ENCODE measurements at regions not wholly inside any gene's neighbourhood (a gene's known extent, or its start where the extent isn't known, plus 50 kb on each side); places are given as distances from the start of the nearest gene placed in this dataset.

DNA sequence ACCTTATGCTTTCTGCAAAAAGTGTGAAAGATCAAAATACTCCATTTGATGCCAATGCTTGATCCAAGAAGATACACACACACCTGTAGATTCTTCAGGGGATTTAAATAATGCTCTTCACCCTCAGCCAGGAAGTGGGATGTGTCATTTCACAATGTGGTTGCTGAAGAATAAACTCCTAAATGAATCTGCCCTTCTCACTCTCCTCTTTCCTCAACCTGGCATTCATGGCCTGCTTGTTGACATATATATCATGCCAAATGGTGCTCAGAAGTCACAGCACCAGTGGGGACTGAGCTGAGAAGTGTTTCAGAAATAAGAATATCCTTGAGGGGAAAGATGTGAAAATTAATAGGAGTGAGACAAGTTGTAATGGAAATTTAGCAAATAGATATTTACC lies 146.6 kb upstream of the ARHGEF26 start:
- H3K36me3 ChIP-seq (replicated peaks in 1 of 2; ENCODE audit: insufficient read depth in 1 of 2, low read depth in 2 of 2), result no peaks in the 10 kb centered on the region
- ATAC-seq (no peak), DNase-seq (no peak)
- no peaks in the 10 kb centered on the region for H3K9me3 ChIP-seq
- H3K27me3 ChIP-seq, result no peaks in the 10 kb centered on the region
- H3K27ac ChIP-seq, result no peak overlapping the region
- H3K4me3 ChIP-seq, result no peak overlapping the region
- H3K4me1 ChIP-seq, result no peaks in the 10 kb centered on the region
- intact Hi-C loops (cut with DNase I), result no loop called here
- TF ChIP-seq POLR2A (IDR thresholded peaks at IDR 0.05) (no peak), CTCF (IDR thresholded peaks at IDR 0.05) (no peak)

- no peak for ATAC-seq
- Histone ChIP-seq H3K4me3 (no peak overlapping the region), H3K4me1 (no peaks in the 10 kb centered on the region), H3K9me3 (no peaks in the 10 kb centered on the region), H3K27ac (no peak overlapping the region), H3K36me3 (replicated peaks in 1 of 2; ENCODE audit: insufficient read depth in 1 of 2, low read depth in 2 of 2) (no peaks in the 10 kb centered on the region), H3K27me3 (no peaks in the 10 kb centered on the region)
- 25 to 42% methylated on average over 2 of the region's 2 CpGs for WGBS, 2 donors
- TF ChIP-seq POLR2A (IDR thresholded peaks at IDR 0.05), result no peak
- TF ChIP-seq CTCF (IDR thresholded peaks at IDR 0.05), result no peak
- peak in 1 of 4 donors; percentile 12 for DNase-seq
- intact Hi-C loops (cut with DNase I), result no loop called here
These were observed 144.2 kb upstream of the ARHGEF26 start for GRCh38 chr3:153976891-153977554.

- intact Hi-C loops (cut with DNase I), result no loop called here
- Histone ChIP-seq H3K27me3 (no peaks in the 10 kb centered on the region), H3K4me1 (no peaks in the 10 kb centered on the region), H3K4me3 (no peak overlapping the region), H3K36me3 (replicated peaks in 1 of 2; ENCODE audit: insufficient read depth in 1 of 2, low read depth in 2 of 2) (no peaks in the 10 kb centered on the region), H3K9me3 (no peaks in the 10 kb centered on the region), H3K27ac (no peak overlapping the region)
- 71 to 85% methylated on average over 1 of the region's 1 CpG for WGBS, 2 donors
- ATAC-seq, result no peak
- no peak for DNase-seq
- TF ChIP-seq POLR2A (IDR thresholded peaks at IDR 0.05), result no peak
- TF ChIP-seq CTCF (IDR thresholded peaks at IDR 0.05), result no peak
These were observed 143.2 kb upstream of the ARHGEF26 start for GRCh38 chr3:153978006-153978405.

DNA sequence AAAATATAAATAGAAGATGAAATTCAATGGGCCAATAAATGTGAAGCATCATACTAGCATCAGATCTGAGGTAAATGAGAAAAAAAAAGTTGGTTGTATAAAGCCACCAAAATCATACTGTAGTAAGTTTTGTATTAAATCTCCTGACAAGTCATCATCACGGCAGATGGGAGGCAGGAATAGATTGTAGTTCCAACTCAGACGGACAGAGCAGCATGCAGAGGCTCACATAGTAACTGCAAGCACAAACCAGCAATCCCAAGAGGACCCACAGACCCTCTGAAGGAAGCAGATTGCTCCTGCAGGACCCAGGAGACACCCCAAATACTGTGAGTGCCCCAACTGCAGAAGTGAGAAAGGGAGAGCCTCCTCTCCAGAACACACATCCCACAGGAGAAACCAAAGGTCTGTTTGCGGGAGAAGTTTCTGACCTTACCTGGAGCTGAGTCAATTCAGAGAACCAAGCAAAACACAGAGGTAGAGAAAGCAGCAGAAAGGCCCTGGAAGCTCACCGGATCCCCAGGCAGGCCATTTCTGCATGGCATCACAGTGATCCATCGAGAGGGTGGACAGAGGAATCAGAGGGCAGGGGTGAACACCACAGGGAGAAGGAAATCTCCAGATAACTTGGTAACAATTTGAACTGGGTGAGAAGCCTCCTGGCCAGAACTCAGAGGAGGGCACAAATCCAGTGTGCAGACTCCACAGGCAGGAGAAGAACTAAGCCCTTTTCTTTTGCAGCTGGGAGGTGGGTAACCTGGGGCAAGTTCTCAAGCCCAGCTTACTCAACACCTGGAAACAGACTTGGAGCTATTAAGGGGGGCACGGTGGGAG lies 141.6 kb upstream of the ARHGEF26 start:
- WGBS, 2 donors, result 80 to 82% methylated on average over 6 of the region's 6 CpGs
- intact Hi-C loops (cut with DNase I), result no loop called here
- no peaks in the 10 kb centered on the region for H3K4me1 ChIP-seq
- no peak overlapping the region for H3K4me3 ChIP-seq
- no peak for DNase-seq
- no peak overlapping the region for H3K27ac ChIP-seq
- no peaks in the 10 kb centered on the region for H3K27me3 ChIP-seq
- no peak for TF ChIP-seq POLR2A (IDR thresholded peaks at IDR 0.05)
- H3K9me3 ChIP-seq, result no peaks in the 10 kb centered on the region
- no peak for ATAC-seq
- no peaks in the 10 kb centered on the region for H3K36me3 ChIP-seq (replicated peaks in 1 of 2; ENCODE audit: insufficient read depth in 1 of 2, low read depth in 2 of 2)

DNA sequence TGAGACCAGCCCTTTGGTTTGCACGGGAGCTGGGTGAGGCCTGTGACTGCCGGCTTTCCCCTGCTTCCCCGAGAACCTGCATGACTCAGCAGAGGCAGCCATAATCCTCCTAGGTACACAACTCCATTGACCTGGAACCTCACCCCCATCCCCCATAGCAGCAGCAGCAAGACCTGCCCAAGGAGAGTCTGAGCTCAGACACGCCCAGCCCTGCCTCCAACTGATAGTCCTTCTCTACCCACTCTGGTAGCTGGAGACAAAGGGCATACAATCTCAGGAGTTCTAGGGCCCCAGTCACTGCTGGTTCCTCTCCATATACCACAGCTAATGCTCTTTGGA lies 141.0 kb upstream of the ARHGEF26 start:
- Histone ChIP-seq H3K4me1 (no peaks in the 10 kb centered on the region), H3K27ac (no peak overlapping the region), H3K4me3 (no peak overlapping the region), H3K9me3 (no peaks in the 10 kb centered on the region), H3K36me3 (replicated peaks in 1 of 2; ENCODE audit: insufficient read depth in 1 of 2, low read depth in 2 of 2) (no peaks in the 10 kb centered on the region), H3K27me3 (no peaks in the 10 kb centered on the region)
- TF ChIP-seq CTCF (IDR thresholded peaks at IDR 0.05) (no peak), POLR2A (IDR thresholded peaks at IDR 0.05) (no peak)
- DNase-seq (no peak), ATAC-seq (no peak)
- intact Hi-C loops (cut with DNase I), result no loop called here
- WGBS, 2 donors, result 75 to 78% methylated on average over 4 of the region's 4 CpGs

Measured in body of pancreas (tissue), 4 donors.